Nephron progenitor cell (in vitro differentiated cells): ENCODE measurements at regions not wholly inside any gene's neighbourhood (a gene's known extent, or its start where the extent isn't known, plus 50 kb on each side); places are given as distances from the start of the nearest gene placed in this dataset.

Source experiments
- DNase-seq: peaks from one replicate; pipeline ENCODE4 v3.0.0; 2021
- H3K27ac Mint-ChIP-seq: 2 replicates; pipeline ENCODE4 v1.8.0; 2021; ENCODE audit warnings: mild to moderate bottlenecking, moderate library complexity, mixed read lengths
- H3K27me3 Mint-ChIP-seq: 2 replicates; pipeline ENCODE4 v1.8.0; 2021; ENCODE audit warnings: mild to moderate bottlenecking, low read depth, mixed read lengths; ENCODE audit not compliant: poor library complexity
- H3K36me3 Mint-ChIP-seq: 2 replicates; pipeline ENCODE4 v1.8.0; 2021; ENCODE audit warnings: low read depth, mixed read lengths
- H3K4me1 Mint-ChIP-seq: 2 replicates; pipeline ENCODE4 v1.8.0; 2021; ENCODE audit warnings: mixed read lengths
- H3K4me3 Mint-ChIP-seq: 2 replicates; pipeline ENCODE4 v1.8.0; 2021; ENCODE audit warnings: mild to moderate bottlenecking, moderate library complexity, mixed read lengths
- H3K9me3 Mint-ChIP-seq: 2 replicates; pipeline ENCODE4 v1.8.0; 2021; ENCODE audit warnings: mild to moderate bottlenecking, moderate library complexity, mixed read lengths
- TF ChIP-seq, protein P1 (sequence below): fragments of 200-600 bp; sonication (generic); IDR thresholded peaks from 2 replicates; pipeline ENCODE4 v1.5.0; 2021; ENCODE audit warnings: antibody characterized with exemption

DNA sequence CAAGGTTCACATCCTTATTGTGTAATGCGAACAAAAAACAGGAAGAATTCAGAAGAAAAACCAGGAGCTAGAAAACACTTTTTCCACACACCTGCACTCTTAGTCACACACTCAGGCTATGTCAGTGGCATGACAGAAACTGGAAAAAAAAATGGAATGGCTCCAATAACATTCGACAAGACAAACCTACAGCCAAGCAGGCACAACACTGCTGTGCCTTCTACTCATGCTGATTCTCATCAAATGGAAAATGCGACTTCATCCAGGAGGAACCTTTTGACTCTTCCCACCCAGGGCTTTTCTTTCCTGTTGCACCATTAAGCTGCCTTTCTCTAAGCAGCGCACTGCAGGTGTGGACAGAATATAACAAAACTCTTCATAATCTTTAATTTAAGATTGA, 163.2 kb upstream of the BTBD3 start:
- Mint-ChIP-seq H3K36me3 (no peaks in the 10 kb centered on the region), H3K4me3 (no peak overlapping the region), H3K9me3 (peaks cover 12% of the 10 kb centered on the region), H3K4me1 (peaks cover 14% of the 10 kb centered on the region), H3K27ac (no peak overlapping the region), H3K27me3 (peaks cover 4% of the 10 kb centered on the region)
- no peak for DNase-seq
- TF ChIP-seq, protein P1, sequence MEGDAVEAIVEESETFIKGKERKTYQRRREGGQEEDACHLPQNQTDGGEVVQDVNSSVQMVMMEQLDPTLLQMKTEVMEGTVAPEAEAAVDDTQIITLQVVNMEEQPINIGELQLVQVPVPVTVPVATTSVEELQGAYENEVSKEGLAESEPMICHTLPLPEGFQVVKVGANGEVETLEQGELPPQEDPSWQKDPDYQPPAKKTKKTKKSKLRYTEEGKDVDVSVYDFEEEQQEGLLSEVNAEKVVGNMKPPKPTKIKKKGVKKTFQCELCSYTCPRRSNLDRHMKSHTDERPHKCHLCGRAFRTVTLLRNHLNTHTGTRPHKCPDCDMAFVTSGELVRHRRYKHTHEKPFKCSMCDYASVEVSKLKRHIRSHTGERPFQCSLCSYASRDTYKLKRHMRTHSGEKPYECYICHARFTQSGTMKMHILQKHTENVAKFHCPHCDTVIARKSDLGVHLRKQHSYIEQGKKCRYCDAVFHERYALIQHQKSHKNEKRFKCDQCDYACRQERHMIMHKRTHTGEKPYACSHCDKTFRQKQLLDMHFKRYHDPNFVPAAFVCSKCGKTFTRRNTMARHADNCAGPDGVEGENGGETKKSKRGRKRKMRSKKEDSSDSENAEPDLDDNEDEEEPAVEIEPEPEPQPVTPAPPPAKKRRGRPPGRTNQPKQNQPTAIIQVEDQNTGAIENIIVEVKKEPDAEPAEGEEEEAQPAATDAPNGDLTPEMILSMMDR = no peak

DNA sequence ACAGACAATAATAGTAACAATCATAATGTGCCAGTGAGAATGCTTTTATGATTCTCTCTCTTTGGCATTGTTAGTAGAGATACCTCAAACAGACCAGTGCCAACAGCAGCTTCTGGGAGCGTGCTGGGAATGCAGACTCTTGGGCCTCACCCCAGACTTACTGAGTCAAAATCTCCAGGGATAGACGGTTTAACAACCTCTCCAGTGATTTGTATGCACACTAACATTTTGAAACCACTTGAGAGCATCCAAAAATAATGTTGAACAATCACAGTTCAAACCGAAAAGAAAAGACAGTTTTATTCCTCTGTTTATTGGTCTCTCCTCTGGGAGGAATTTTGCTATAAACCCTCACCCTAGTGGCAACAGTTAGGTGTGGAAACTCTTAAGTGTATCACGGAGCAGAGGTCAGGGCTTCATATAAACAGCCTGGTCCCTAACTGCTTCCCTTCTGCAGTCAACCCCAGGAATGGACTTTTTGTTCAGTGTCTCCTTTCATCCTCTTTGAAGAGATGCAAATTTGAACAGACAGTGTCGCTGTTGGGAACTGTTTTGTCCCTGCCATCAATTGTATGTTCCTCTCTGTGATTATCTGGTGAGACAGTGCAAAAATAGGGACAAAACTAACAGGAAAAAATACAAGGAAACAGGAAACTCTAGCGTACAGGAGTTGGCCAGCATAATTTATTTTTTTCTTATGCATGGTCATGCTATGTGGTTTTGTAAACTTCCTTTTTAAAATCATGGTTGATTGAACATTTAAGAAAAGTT, 162.4 kb upstream of the BTBD3 start:
- H3K36me3 Mint-ChIP-seq = no peaks in the 10 kb centered on the region
- H3K9me3 Mint-ChIP-seq = peaks cover 12% of the 10 kb centered on the region
- peaks cover 4% of the 10 kb centered on the region for H3K27me3 Mint-ChIP-seq
- no peak overlapping the region for H3K4me3 Mint-ChIP-seq
- peak overlapping the region; percentile 43 for H3K27ac Mint-ChIP-seq
- TF ChIP-seq, protein P1 = no peak
- peaks cover 14% of the 10 kb centered on the region for H3K4me1 Mint-ChIP-seq
- DNase-seq = no peak

DNA sequence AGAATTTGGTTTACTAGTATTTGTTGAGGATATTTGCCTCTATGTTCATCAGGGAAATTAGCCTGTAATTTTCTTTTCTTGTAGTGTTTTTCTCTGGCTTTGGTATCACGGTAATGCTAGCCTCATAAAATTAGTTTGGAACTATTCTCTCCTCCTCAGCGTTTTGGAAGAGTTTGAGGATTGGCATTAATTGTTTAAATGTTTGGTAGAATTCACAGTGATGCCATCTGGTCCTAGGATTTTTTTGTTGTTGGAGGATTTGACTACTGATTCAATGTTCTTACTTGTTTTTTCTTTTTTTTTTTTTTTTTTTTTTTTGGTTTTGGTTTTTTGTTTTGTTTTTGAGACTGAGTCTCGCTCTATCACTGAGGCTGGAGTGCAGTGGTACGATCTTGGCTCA, 156.2 kb upstream of the BTBD3 start:
- Mint-ChIP-seq H3K27me3 (peaks cover 8% of the 10 kb centered on the region), H3K4me1 (peaks cover 5% of the 10 kb centered on the region), H3K9me3 (peaks cover 12% of the 10 kb centered on the region), H3K4me3 (no peak overlapping the region), H3K27ac (no peak overlapping the region), H3K36me3 (no peaks in the 10 kb centered on the region)
- no peak for DNase-seq
- TF ChIP-seq, protein P1 = no peak

DNA sequence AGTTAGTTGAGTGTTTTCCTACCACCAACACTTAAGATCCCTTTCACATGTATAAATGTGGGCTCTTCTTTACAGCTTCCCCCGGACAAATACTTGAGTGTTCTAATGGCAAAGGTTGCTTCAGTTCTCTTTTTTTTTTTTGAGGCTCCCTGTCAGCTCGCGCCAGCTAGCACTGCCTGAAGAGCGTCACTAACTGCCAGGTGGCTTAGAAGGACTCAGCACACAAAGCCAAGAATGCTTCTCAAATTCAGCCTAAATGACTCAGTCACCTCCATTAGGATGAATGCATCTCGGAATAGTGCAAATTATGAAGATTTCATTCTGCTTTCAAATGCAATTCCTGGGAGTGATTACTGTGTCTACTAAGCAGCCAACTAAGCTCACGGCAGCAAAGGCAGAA, 150.7 kb upstream of the BTBD3 start:
- Mint-ChIP-seq H3K4me1 (peaks cover 24% of the 10 kb centered on the region), H3K4me3 (no peak overlapping the region), H3K27ac (no peak overlapping the region), H3K36me3 (no peaks in the 10 kb centered on the region), H3K9me3 (peaks cover 8% of the 10 kb centered on the region), H3K27me3 (peaks cover 13% of the 10 kb centered on the region)
- TF ChIP-seq, protein P1 = no peak
- no peak for DNase-seq

DNA sequence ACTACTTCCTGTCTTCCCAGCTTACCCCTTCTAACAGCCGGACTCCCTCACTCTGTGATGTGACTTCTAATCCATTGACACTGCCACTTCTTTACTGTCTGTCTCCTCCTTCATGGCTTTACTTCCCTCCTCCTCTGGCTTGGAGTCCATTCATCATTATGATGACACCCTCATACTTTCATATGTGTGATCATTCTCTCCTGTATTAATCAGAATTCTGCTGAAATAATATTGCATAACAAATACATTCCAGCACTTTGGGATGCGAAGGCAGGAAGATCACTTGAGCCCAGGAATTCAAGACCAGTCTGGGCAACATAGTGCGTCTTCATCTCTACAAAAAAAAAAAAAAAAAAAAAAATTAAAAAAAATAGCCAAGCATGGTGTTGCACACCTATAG, 147.9 kb upstream of the BTBD3 start:
- TF ChIP-seq, protein P1 = no peak
- peaks cover 5% of the 10 kb centered on the region for H3K9me3 Mint-ChIP-seq
- peaks cover 24% of the 10 kb centered on the region for H3K4me1 Mint-ChIP-seq
- H3K27ac Mint-ChIP-seq = no peak overlapping the region
- H3K36me3 Mint-ChIP-seq = no peaks in the 10 kb centered on the region
- H3K27me3 Mint-ChIP-seq = peaks cover 7% of the 10 kb centered on the region
- DNase-seq = no peak
- H3K4me3 Mint-ChIP-seq = no peak overlapping the region

DNA sequence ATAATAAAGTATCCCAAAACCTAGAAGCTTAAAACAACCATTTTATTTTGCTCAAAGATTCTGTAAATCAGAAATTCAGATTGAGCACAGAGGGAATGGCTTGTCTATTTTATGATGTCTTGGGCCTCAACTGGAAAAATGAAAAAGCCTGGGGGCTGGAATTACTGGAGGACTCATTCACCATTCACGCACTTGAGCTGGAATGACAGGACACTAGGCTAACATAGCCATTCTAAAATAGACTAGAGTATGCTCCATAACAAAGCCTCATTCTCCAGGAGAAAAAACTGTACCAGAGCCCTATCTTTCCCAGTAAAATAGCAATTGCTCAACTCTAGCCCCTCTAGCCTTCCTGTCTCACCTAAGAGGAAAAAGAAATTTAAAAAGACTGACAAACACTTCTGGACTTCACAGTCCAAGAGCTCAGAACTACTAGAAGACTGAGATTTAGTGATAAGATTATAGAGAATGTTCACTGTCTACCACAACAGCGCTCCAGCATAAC, 145.4 kb upstream of the BTBD3 start:
- Mint-ChIP-seq H3K27ac (no peak overlapping the region), H3K4me1 (peaks cover 11% of the 10 kb centered on the region), H3K36me3 (no peaks in the 10 kb centered on the region), H3K27me3 (peaks cover 5% of the 10 kb centered on the region), H3K9me3 (peaks cover 5% of the 10 kb centered on the region), H3K4me3 (no peak overlapping the region)
- TF ChIP-seq, protein P1 = no peak
- no peak for DNase-seq
